ENCODE measurements at regions not wholly inside any gene's neighbourhood (a gene's known extent, or its start where the extent isn't known, plus 50 kb on each side); places are given as distances from the start of the nearest gene placed in this dataset.

DNA sequence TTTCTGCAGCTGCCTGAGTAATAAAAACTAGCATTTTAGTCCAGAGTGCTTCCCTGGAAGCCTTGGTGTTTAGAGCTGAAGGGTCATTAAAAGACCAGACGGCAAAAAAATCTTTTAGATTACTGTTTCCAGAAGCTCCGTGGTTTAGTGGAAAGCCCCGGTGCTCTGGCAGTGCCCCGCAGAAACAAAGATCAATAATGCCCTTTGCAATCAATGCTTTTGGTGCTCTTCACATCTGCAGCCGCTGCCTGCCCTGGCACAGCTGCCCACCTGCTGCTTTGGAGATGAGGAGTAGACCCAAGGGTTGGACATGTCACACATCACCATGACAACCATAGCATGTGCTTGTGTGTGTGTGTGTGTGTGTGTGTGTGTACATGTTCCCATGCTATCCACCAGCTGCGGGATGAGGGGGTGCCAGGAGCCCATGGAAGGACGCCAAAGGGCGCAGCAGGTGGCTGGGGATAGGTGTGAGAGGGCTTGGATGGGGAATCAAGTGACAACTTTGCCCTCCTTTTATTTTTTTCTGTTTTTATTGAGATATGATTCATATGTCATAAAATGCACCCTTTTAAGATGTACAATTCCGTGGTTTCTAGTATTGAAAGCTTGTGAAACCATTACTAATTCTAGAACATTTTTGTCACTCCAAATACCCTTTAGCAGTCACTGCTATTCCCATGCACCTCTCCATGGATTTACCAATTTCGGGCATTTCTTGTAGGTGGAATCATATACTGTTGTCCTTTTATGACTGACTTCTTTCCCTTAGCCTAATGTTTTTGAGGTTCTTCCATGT, 75.7 kb upstream of the KLHL25 start:
- Histone ChIP-seq H3K27ac (replicated peaks) (no peak overlapping the region), H3K9me3 (replicated peaks) (no peaks in the 10 kb centered on the region), H3K36me3 (no peaks in the 10 kb centered on the region), H3K27me3 (ENCODE audit: low read depth) (peaks cover 71% of the 10 kb centered on the region), H3K4me3 (no peak overlapping the region), H3K4me1 (no peaks in the 10 kb centered on the region)
- intact Hi-C loops (cut with micrococcal nuclease) = no loop called here
- DNase-seq = no peak
- TF ChIP-seq, protein P1, sequence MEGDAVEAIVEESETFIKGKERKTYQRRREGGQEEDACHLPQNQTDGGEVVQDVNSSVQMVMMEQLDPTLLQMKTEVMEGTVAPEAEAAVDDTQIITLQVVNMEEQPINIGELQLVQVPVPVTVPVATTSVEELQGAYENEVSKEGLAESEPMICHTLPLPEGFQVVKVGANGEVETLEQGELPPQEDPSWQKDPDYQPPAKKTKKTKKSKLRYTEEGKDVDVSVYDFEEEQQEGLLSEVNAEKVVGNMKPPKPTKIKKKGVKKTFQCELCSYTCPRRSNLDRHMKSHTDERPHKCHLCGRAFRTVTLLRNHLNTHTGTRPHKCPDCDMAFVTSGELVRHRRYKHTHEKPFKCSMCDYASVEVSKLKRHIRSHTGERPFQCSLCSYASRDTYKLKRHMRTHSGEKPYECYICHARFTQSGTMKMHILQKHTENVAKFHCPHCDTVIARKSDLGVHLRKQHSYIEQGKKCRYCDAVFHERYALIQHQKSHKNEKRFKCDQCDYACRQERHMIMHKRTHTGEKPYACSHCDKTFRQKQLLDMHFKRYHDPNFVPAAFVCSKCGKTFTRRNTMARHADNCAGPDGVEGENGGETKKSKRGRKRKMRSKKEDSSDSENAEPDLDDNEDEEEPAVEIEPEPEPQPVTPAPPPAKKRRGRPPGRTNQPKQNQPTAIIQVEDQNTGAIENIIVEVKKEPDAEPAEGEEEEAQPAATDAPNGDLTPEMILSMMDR (IDR thresholded peaks at IDR 0.05; ENCODE audit: borderline replicate concordance) = no peak

DNA sequence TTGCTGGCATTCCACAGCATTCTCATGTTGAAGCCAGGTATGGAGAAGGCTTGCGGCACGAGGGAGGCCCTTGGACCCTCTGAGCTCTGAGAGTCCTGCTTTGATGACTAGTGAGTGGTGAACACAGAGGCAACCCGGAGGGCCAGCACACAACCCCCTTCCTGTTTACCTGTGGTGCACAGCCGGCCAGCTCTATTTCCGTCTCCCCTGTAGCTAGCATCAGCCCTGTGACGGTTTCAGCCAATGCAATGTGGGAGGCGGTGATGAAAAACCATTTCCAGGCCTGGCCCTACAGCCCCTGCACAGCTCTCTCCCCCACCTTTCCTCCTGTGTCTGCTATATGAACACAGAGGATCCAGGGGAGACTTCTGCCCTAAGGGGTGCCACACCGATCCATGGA, 76.8 kb upstream of the KLHL25 start:
- TF ChIP-seq, protein P1 (IDR thresholded peaks at IDR 0.05; ENCODE audit: borderline replicate concordance) = no peak
- Histone ChIP-seq H3K27ac (replicated peaks) (no peak overlapping the region), H3K4me1 (no peaks in the 10 kb centered on the region), H3K27me3 (ENCODE audit: low read depth) (peaks cover 82% of the 10 kb centered on the region), H3K4me3 (no peak overlapping the region), H3K9me3 (replicated peaks) (no peaks in the 10 kb centered on the region), H3K36me3 (no peaks in the 10 kb centered on the region)
- no peak for DNase-seq
- intact Hi-C loops (cut with micrococcal nuclease) = no loop called here

DNA sequence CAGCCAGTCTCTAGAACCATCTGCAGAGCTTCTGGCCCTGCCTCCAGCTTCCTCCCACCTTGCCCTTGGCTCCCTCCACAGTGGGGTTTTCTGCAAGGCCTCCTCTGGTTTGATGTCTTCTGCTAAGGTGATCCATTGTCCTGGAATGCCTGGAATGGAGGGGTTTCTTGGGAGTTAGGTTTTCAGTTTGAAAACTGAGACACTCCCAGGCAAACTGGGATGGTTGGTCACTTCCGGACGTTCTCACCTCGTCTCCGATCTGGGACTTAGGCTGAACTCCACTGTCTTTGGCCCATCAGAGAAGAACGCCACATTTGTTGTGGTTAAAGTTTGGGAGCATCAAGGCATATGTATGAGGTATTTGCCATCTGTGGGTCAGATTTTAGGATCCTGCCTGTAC, 77.4 kb upstream of the KLHL25 start:
- intact Hi-C loops (cut with micrococcal nuclease) = no loop called here
- H3K4me3 ChIP-seq = no peak overlapping the region
- TF ChIP-seq, protein P1 (IDR thresholded peaks at IDR 0.05; ENCODE audit: borderline replicate concordance) = no peak
- H3K36me3 ChIP-seq = no peaks in the 10 kb centered on the region
- H3K27ac ChIP-seq (replicated peaks) = no peak overlapping the region
- no peaks in the 10 kb centered on the region for H3K4me1 ChIP-seq
- peaks cover 88% of the 10 kb centered on the region for H3K27me3 ChIP-seq (ENCODE audit: low read depth)
- DNase-seq = no peak
- H3K9me3 ChIP-seq (replicated peaks) = no peaks in the 10 kb centered on the region

DNA sequence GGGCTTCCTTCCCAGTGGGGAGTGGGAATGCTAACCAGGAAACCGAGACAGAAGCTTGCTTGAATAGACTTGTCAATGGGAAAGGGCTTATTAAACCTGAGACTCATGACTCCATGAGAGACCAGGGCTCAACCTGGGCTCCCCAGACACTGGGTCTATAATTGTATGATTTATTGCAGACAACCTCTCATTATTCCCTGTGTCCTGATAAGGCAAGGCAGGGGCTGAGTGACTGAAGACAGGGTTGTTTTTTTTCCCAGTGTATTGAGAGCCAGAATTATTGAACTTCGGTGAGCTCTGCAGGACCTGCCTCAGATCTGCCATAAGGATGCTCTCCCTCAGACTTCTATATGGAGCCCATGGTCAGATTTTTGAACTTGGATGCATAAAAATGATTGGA, 79.5 kb upstream of the KLHL25 start:
- peaks cover 100% of the 10 kb centered on the region for H3K27me3 ChIP-seq (ENCODE audit: low read depth)
- intact Hi-C loops (cut with micrococcal nuclease) = no loop called here
- no peak overlapping the region for H3K27ac ChIP-seq (replicated peaks)
- H3K36me3 ChIP-seq = no peaks in the 10 kb centered on the region
- no peaks in the 10 kb centered on the region for H3K4me1 ChIP-seq
- no peaks in the 10 kb centered on the region for H3K9me3 ChIP-seq (replicated peaks)
- TF ChIP-seq, protein P1 (IDR thresholded peaks at IDR 0.05; ENCODE audit: borderline replicate concordance) = no peak
- no peak for DNase-seq
- H3K4me3 ChIP-seq = no peak overlapping the region

DNA sequence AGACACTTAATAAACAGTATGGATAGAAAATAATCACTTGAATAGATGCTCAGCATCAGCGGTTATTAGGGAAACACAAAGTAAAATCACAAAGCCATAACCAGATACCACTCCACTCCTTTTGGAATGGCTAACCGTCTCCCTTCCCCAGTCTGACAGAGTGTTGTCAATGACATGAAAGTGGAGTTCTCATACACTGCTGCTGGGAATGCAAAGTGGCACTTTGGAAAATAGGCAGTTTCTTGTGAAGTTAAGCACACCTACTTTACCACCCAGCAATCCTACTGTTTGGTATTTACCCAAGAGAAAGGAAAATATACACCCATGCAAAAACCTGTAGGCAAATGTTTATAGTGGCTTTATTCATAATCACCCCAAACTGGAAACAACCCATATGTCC, 81.0 kb upstream of the KLHL25 start:
- peaks cover 100% of the 10 kb centered on the region for H3K27me3 ChIP-seq (ENCODE audit: low read depth)
- no peaks in the 10 kb centered on the region for H3K9me3 ChIP-seq (replicated peaks)
- TF ChIP-seq, protein P1 (IDR thresholded peaks at IDR 0.05; ENCODE audit: borderline replicate concordance) = no peak
- DNase-seq = no peak
- H3K4me3 ChIP-seq = no peak overlapping the region
- H3K36me3 ChIP-seq = no peaks in the 10 kb centered on the region
- intact Hi-C loops (cut with micrococcal nuclease) = no loop called here
- H3K4me1 ChIP-seq = no peaks in the 10 kb centered on the region
- no peak overlapping the region for H3K27ac ChIP-seq (replicated peaks)
